ENCODE measurements at regions not wholly inside any gene's neighbourhood (a gene's known extent, or its start where the extent isn't known, plus 50 kb on each side); places are given as distances from the start of the nearest gene placed in this dataset.
"Not testable (repeated sequence)": the region's sequence is repeated elsewhere in the genome, so short reads cannot be mapped to it uniquely, and the experiment has no call there.

- DNase-seq, result no peak
Observed at GRCh38 chr4:60723796-60724195, 476.3 kb upstream of the ADGRL3 start.

- DNase-seq, result no peak
Observed at GRCh38 chr4:60724623-60725022, 475.5 kb upstream of the ADGRL3 start.

- DNase-seq, result no peak
Observed at GRCh38 chr4:60726779-60727178, 473.3 kb upstream of the ADGRL3 start.

- no peak for DNase-seq
Observed at GRCh38 chr4:60729194-60729593, 470.9 kb upstream of the ADGRL3 start.

- not testable (repeated sequence) for DNase-seq
Observed at GRCh38 chr4:60729764-60730163, 470.4 kb upstream of the ADGRL3 start.

GRCh38 chr4:60737858-60738257, 462.3 kb upstream of the ADGRL3 start:
- no peak for DNase-seq

GRCh38 chr4:60743654-60744053, 456.5 kb upstream of the ADGRL3 start:
- no peak for DNase-seq

- DNase-seq, result no peak
Observed at GRCh38 chr4:60744767-60745166, 455.4 kb upstream of the ADGRL3 start.

GRCh38 chr4:60745800-60746571, 454.1 kb upstream of the ADGRL3 start:
- DNase-seq, result no peak

GRCh38 chr4:60750962-60751361, 449.2 kb upstream of the ADGRL3 start:
- no peak for DNase-seq

- no peak for DNase-seq
Observed at GRCh38 chr4:60757986-60758680, 442.0 kb upstream of the ADGRL3 start.

- DNase-seq, result no peak
Observed at GRCh38 chr4:60759518-60760245, 440.4 kb upstream of the ADGRL3 start.

- no peak for DNase-seq
Observed at GRCh38 chr4:60780874-60781273, 419.3 kb upstream of the ADGRL3 start.

- no peak for DNase-seq
Observed at GRCh38 chr4:60790608-60791007, 409.5 kb upstream of the ADGRL3 start.

GRCh38 chr4:60794372-60794771, 405.8 kb upstream of the ADGRL3 start:
- no peak for DNase-seq

- DNase-seq, result no peak
Observed at GRCh38 chr4:60799214-60799613, 400.9 kb upstream of the ADGRL3 start.

- no peak for DNase-seq
Observed at GRCh38 chr4:60800701-60801100, 399.4 kb upstream of the ADGRL3 start.

GRCh38 chr4:60805500-60806313, 394.4 kb upstream of the ADGRL3 start:
- no peak for DNase-seq

- DNase-seq, result no peak
Observed at GRCh38 chr4:60808726-60809485, 391.2 kb upstream of the ADGRL3 start.

- no peak for DNase-seq
Observed at GRCh38 chr4:60809486-60809800, 390.7 kb upstream of the ADGRL3 start.

- no peak for DNase-seq
Observed at GRCh38 chr4:60812811-60813210, 387.3 kb upstream of the ADGRL3 start.

GRCh38 chr4:60814549-60814948, 385.6 kb upstream of the ADGRL3 start:
- no peak for DNase-seq

All from NCI-H1417 treated with DMSO at 0.1 percent for 48 hours (cell line).